WTC11 (cell line): ENCODE measurements at regions not wholly inside any gene's neighbourhood (a gene's known extent, or its start where the extent isn't known, plus 50 kb on each side); places are given as distances from the start of the nearest gene placed in this dataset.

Experiments
- ATAC-seq: fragments of 200-7000 bp; cut with Tn5 transposase; 2 replicates; pipeline ENCODE4 v1.10.0; 2021; ENCODE audit warnings: mild to moderate bottlenecking, moderate library complexity
- CTCF ChIA-PET: fragments of 300-600 bp; sonication (Branson Sonifier 250); formaldehyde crosslinking; loops from one replicate; lab custom pipeline; 2021; ENCODE audit warnings: antibody characterized with exemption; lab: Charles Lee
- POLR2A ChIA-PET: fragments of 350-600 bp; sonication (Branson Sonifier 250); formaldehyde crosslinking; loops from one replicate; lab custom pipeline; 2021; ENCODE audit warnings: antibody characterized with exemption; lab: Charles Lee
- DNase-seq: peaks from one replicate; pipeline ENCODE4 v3.0.0; 2021; ENCODE audit warnings: low spot score
- H3K27ac Mint-ChIP-seq: 2 replicates; pipeline ENCODE4 v1.8.0; 2021; ENCODE audit warnings: mixed read lengths
- H3K27me3 Mint-ChIP-seq: 2 replicates; pipeline ENCODE4 v1.8.0; 2021; ENCODE audit warnings: low read depth, mild to moderate bottlenecking, moderate library complexity, mixed read lengths
- H3K36me3 Mint-ChIP-seq: 2 replicates; pipeline ENCODE4 v1.8.0; 2021; ENCODE audit warnings: mixed read lengths
- H3K4me1 Mint-ChIP-seq: 2 replicates; pipeline ENCODE4 v1.8.0; 2022; ENCODE audit warnings: mixed read lengths
- H3K4me3 Mint-ChIP-seq: 2 replicates; pipeline ENCODE4 v1.8.0; 2021; ENCODE audit warnings: mild to moderate bottlenecking, moderate library complexity, mixed read lengths
- H3K9me3 Mint-ChIP-seq: 2 replicates; pipeline ENCODE4 v1.8.0; 2021; ENCODE audit warnings: mixed read lengths
- EMX1 ChIP-seq: fragments of 250-450 bp; sonication (Bioruptor Pico); IDR thresholded peaks from 2 replicates; pipeline ENCODE4 v1.8.0; 2021; ENCODE audit warnings: mild to moderate bottlenecking
- ETV6 ChIP-seq: sonication (generic); formaldehyde crosslinking; IDR thresholded peaks from 2 replicates; pipeline ENCODE4 v1.8.1; 2022; ENCODE audit warnings: mild to moderate bottlenecking, missing genetic modification reagents
- KAT7 ChIP-seq: sonication (generic); formaldehyde crosslinking; IDR thresholded peaks from 2 replicates; pipeline ENCODE4 v1.8.1; 2023; ENCODE audit warnings: missing genetic modification reagents, mild to moderate bottlenecking, borderline replicate concordance
- MXD4 ChIP-seq: fragments of 250-450 bp; sonication (Bioruptor Pico); IDR thresholded peaks from 2 replicates; pipeline ENCODE4 v1.8.0; 2021; ENCODE audit warnings: mild to moderate bottlenecking, moderate library complexity, borderline replicate concordance
- MYBL2 ChIP-seq: sonication (generic); formaldehyde crosslinking; IDR thresholded peaks from 2 replicates; pipeline ENCODE4 v1.8.1; 2023; ENCODE audit warnings: mild to moderate bottlenecking, moderate library complexity, missing genetic modification reagents
- NR3C1 ChIP-seq: sonication (generic); formaldehyde crosslinking; conservative IDR thresholded peaks from 2 replicates; pipeline ENCODE4 v1.8.1; 2023; ENCODE audit warnings: low read depth, mild to moderate bottlenecking, missing genetic modification reagents
- PRRX2 ChIP-seq: fragments of 250-450 bp; sonication (Bioruptor Pico); IDR thresholded peaks from 2 replicates; pipeline ENCODE4 v1.8.0; 2021; ENCODE audit warnings: mild to moderate bottlenecking
- RORB ChIP-seq: fragments of 250-450 bp; sonication (Bioruptor Pico); IDR thresholded peaks from 2 replicates; pipeline ENCODE4 v1.9.0; 2021; ENCODE audit warnings: mild to moderate bottlenecking
- TP53 ChIP-seq: sonication (generic); formaldehyde crosslinking; IDR thresholded peaks from 2 replicates; pipeline ENCODE4 v1.8.1; 2023; ENCODE audit warnings: mild to moderate bottlenecking, missing genetic modification reagents
- ZNF138 ChIP-seq: sonication (generic); formaldehyde crosslinking; conservative IDR thresholded peaks from 2 replicates; pipeline ENCODE4 v1.8.1; 2022; ENCODE audit warnings: mild to moderate bottlenecking, moderate library complexity, missing genetic modification reagents
- ZNF671 ChIP-seq: fragments of 250-450 bp; sonication (Bioruptor Pico); IDR thresholded peaks from 2 replicates; pipeline ENCODE4 v1.8.0; 2021; ENCODE audit warnings: mild to moderate bottlenecking
- TF ChIP-seq, protein P1 (sequence below): sonication (generic); formaldehyde crosslinking; IDR thresholded peaks from 2 replicates; pipeline ENCODE4 v1.8.1; 2022; ENCODE audit warnings: missing genetic modification reagents, borderline replicate concordance
- TF ChIP-seq, protein P2 (sequence below): fragments of 200-600 bp; IDR thresholded peaks from 2 replicates; pipeline ENCODE4 v1.8.0; 2022; ENCODE audit warnings: antibody characterized with exemption
- TF ChIP-seq, protein P3 (sequence below): sonication (generic); formaldehyde crosslinking; IDR thresholded peaks from 2 replicates; pipeline ENCODE4 v1.8.1; 2023; ENCODE audit warnings: mild to moderate bottlenecking, missing genetic modification reagents
- TF ChIP-seq, protein P4 (sequence below): sonication (generic); formaldehyde crosslinking; IDR thresholded peaks from 2 replicates; pipeline ENCODE4 v1.8.0; 2022; ENCODE audit warnings: missing genetic modification reagents
- TF ChIP-seq, protein P5 (sequence below): fragments of 250-450 bp; sonication (Bioruptor Pico); IDR thresholded peaks from 2 replicates; pipeline ENCODE4 v1.9.0; 2021; ENCODE audit warnings: mild to moderate bottlenecking, borderline replicate concordance
- TF ChIP-seq, protein P6 (sequence below): sonication (generic); formaldehyde crosslinking; IDR thresholded peaks from 2 replicates; pipeline ENCODE4 v1.8.1; 2023; ENCODE audit warnings: mild to moderate bottlenecking, missing genetic modification reagents, moderate library complexity
- TF ChIP-seq, protein P7 (sequence below): sonication (generic); formaldehyde crosslinking; IDR thresholded peaks from 2 replicates; pipeline ENCODE4 v1.8.0; 2022; ENCODE audit warnings: mild to moderate bottlenecking, missing genetic modification reagents
- TF ChIP-seq, protein P8 (sequence below): sonication (generic); formaldehyde crosslinking; IDR thresholded peaks from 2 replicates; pipeline ENCODE4 v1.8.1; 2023; ENCODE audit warnings: mild to moderate bottlenecking, missing genetic modification reagents, moderate library complexity

DNA sequence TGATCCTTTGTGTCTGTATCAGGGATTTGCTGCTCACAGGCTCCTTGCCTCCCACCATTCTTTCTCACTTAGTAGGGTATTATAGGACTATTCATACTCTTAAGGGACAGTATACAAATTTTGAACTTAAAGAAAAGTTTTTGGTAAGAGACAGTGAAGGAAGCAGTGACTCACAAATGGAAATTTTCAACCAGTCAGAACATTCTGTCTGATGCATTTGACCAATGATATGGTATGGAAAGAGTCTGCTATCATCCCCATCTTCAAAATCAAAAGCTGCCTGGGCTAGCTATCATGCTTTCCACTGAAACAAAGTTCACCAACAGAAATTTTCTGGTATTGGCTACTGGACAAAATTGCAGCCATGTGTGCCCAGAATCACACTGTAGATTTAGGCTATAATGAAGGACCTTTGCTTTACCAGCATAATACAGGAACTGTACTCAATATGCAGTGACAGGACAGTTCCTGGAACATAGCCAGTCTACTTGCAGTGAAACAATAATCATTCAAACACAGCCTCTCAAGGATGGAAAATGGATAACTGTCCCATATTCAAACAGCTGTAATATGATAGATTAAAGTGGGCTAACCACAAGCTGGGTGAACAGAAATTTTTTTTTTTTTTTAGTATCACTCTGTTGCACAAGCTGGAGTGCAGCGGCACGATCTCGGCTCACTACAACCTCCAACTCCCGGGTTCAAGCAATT lies 109.0 kb upstream of the ACSL4 start:
- CTCF ChIA-PET: interaction anchor here (0.8 kb wide), 1 partner anchor 15 kb away, joined by 4 read pairs; no protein-coding TSS in a partner anchor
- H3K27me3 Mint-ChIP-seq: no peaks in the 10 kb centered on the region
- no peak for DNase-seq
- H3K4me3 Mint-ChIP-seq: no peak overlapping the region
- no peaks in the 10 kb centered on the region for H3K36me3 Mint-ChIP-seq
- no peak for ATAC-seq
- H3K4me1 Mint-ChIP-seq: no peaks in the 10 kb centered on the region; the same call in 1 of the 2 replicates
- no peak overlapping the region for H3K27ac Mint-ChIP-seq
- no peaks in the 10 kb centered on the region for H3K9me3 Mint-ChIP-seq
- TF ChIP-seq, protein P1, sequence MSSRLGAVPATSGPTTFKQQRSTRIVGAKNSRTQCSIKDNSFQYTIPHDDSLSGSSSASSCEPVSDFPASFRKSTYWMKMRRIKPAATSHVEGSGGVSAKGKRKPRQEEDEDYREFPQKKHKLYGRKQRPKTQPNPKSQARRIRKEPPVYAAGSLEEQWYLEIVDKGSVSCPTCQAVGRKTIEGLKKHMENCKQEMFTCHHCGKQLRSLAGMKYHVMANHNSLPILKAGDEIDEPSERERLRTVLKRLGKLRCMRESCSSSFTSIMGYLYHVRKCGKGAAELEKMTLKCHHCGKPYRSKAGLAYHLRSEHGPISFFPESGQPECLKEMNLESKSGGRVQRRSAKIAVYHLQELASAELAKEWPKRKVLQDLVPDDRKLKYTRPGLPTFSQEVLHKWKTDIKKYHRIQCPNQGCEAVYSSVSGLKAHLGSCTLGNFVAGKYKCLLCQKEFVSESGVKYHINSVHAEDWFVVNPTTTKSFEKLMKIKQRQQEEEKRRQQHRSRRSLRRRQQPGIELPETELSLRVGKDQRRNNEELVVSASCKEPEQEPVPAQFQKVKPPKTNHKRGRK (CRISPR knock-in tag): no peak
- TF ChIP-seq KAT7 (CRISPR knock-in tag): no peak
- POLR2A ChIA-PET: no interaction called here

DNA sequence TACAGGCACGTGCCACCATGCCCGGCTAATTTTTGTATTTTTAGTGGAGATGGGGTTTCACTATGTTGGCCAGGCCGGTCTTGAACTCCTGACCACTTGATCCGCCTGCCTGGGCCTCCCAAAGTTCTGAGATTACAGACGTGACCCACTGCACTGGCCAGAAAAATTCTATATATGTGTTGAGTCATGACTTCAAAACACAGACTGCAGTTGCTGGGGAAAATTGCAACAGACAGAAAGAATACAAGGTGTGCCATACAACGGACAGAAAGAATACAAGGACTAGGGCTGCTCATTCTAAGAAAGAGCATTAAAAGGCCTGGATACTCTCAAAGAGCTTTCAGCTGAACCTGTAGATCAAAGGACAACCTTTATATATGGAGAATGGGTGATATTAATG lies 109.6 kb upstream of the ACSL4 start:
- Mint-ChIP-seq H3K27me3 (no peaks in the 10 kb centered on the region), H3K9me3 (no peaks in the 10 kb centered on the region), H3K4me1 (peaks cover 5% of the 10 kb centered on the region)
- TF ChIP-seq RORB (no peak), TP53 (CRISPR knock-in tag) (no peak), ETV6 (CRISPR knock-in tag) (no peak), ZNF671 (no peak), EMX1 (CRISPR knock-in tag) (no peak), ZNF138 (CRISPR knock-in tag) (no peak), MYBL2 (CRISPR knock-in tag) (no peak), PRRX2 (CRISPR knock-in tag) (no peak), MXD4 (CRISPR knock-in tag) (no peak), NR3C1 (CRISPR knock-in tag) (no peak)
- TF ChIP-seq, protein P2, sequence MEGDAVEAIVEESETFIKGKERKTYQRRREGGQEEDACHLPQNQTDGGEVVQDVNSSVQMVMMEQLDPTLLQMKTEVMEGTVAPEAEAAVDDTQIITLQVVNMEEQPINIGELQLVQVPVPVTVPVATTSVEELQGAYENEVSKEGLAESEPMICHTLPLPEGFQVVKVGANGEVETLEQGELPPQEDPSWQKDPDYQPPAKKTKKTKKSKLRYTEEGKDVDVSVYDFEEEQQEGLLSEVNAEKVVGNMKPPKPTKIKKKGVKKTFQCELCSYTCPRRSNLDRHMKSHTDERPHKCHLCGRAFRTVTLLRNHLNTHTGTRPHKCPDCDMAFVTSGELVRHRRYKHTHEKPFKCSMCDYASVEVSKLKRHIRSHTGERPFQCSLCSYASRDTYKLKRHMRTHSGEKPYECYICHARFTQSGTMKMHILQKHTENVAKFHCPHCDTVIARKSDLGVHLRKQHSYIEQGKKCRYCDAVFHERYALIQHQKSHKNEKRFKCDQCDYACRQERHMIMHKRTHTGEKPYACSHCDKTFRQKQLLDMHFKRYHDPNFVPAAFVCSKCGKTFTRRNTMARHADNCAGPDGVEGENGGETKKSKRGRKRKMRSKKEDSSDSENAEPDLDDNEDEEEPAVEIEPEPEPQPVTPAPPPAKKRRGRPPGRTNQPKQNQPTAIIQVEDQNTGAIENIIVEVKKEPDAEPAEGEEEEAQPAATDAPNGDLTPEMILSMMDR: no peak
- TF ChIP-seq, protein P3, sequence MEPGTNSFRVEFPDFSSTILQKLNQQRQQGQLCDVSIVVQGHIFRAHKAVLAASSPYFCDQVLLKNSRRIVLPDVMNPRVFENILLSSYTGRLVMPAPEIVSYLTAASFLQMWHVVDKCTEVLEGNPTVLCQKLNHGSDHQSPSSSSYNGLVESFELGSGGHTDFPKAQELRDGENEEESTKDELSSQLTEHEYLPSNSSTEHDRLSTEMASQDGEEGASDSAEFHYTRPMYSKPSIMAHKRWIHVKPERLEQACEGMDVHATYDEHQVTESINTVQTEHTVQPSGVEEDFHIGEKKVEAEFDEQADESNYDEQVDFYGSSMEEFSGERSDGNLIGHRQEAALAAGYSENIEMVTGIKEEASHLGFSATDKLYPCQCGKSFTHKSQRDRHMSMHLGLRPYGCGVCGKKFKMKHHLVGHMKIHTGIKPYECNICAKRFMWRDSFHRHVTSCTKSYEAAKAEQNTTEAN (CRISPR knock-in tag): no peak
- TF ChIP-seq, protein P4, sequence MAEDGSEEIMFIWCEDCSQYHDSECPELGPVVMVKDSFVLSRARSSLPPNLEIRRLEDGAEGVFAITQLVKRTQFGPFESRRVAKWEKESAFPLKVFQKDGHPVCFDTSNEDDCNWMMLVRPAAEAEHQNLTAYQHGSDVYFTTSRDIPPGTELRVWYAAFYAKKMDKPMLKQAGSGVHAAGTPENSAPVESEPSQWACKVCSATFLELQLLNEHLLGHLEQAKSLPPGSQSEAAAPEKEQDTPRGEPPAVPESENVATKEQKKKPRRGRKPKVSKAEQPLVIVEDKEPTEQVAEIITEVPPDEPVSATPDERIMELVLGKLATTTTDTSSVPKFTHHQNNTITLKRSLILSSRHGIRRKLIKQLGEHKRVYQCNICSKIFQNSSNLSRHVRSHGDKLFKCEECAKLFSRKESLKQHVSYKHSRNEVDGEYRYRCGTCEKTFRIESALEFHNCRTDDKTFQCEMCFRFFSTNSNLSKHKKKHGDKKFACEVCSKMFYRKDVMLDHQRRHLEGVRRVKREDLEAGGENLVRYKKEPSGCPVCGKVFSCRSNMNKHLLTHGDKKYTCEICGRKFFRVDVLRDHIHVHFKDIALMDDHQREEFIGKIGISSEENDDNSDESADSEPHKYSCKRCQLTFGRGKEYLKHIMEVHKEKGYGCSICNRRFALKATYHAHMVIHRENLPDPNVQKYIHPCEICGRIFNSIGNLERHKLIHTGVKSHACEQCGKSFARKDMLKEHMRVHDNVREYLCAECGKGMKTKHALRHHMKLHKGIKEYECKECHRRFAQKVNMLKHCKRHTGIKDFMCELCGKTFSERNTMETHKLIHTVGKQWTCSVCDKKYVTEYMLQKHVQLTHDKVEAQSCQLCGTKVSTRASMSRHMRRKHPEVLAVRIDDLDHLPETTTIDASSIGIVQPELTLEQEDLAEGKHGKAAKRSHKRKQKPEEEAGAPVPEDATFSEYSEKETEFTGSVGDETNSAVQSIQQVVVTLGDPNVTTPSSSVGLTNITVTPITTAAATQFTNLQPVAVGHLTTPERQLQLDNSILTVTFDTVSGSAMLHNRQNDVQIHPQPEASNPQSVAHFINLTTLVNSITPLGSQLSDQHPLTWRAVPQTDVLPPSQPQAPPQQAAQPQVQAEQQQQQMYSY (CRISPR knock-in tag): no peak
- TF ChIP-seq, protein P5, sequence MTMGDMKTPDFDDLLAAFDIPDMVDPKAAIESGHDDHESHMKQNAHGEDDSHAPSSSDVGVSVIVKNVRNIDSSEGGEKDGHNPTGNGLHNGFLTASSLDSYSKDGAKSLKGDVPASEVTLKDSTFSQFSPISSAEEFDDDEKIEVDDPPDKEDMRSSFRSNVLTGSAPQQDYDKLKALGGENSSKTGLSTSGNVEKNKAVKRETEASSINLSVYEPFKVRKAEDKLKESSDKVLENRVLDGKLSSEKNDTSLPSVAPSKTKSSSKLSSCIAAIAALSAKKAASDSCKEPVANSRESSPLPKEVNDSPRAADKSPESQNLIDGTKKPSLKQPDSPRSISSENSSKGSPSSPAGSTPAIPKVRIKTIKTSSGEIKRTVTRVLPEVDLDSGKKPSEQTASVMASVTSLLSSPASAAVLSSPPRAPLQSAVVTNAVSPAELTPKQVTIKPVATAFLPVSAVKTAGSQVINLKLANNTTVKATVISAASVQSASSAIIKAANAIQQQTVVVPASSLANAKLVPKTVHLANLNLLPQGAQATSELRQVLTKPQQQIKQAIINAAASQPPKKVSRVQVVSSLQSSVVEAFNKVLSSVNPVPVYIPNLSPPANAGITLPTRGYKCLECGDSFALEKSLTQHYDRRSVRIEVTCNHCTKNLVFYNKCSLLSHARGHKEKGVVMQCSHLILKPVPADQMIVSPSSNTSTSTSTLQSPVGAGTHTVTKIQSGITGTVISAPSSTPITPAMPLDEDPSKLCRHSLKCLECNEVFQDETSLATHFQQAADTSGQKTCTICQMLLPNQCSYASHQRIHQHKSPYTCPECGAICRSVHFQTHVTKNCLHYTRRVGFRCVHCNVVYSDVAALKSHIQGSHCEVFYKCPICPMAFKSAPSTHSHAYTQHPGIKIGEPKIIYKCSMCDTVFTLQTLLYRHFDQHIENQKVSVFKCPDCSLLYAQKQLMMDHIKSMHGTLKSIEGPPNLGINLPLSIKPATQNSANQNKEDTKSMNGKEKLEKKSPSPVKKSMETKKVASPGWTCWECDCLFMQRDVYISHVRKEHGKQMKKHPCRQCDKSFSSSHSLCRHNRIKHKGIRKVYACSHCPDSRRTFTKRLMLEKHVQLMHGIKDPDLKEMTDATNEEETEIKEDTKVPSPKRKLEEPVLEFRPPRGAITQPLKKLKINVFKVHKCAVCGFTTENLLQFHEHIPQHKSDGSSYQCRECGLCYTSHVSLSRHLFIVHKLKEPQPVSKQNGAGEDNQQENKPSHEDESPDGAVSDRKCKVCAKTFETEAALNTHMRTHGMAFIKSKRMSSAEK (CRISPR knock-in tag): no peak
- TF ChIP-seq, protein P6, sequence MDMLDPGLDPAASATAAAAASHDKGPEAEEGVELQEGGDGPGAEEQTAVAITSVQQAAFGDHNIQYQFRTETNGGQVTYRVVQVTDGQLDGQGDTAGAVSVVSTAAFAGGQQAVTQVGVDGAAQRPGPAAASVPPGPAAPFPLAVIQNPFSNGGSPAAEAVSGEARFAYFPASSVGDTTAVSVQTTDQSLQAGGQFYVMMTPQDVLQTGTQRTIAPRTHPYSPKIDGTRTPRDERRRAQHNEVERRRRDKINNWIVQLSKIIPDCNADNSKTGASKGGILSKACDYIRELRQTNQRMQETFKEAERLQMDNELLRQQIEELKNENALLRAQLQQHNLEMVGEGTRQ: no peak
- TF ChIP-seq, protein P7, sequence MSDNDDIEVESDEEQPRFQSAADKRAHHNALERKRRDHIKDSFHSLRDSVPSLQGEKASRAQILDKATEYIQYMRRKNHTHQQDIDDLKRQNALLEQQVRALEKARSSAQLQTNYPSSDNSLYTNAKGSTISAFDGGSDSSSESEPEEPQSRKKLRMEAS (CRISPR knock-in tag): no peak
- TF ChIP-seq, protein P8, sequence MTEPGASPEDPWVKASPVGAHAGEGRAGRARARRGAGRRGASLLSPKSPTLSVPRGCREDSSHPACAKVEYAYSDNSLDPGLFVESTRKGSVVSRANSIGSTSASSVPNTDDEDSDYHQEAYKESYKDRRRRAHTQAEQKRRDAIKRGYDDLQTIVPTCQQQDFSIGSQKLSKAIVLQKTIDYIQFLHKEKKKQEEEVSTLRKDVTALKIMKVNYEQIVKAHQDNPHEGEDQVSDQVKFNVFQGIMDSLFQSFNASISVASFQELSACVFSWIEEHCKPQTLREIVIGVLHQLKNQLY (CRISPR knock-in tag): no peak
- TF ChIP-seq, all 79 proteins: peak for 0
- POLR2A ChIA-PET: no interaction called here
- H3K27ac Mint-ChIP-seq: no peak overlapping the region
- no peak overlapping the region for H3K4me3 Mint-ChIP-seq
- DNase-seq: no peak
- ATAC-seq: no peak
- H3K36me3 Mint-ChIP-seq: no peaks in the 10 kb centered on the region
- CTCF ChIA-PET: no interaction called here
